ENCODE measurements at regions not wholly inside any gene's neighbourhood (a gene's known extent, or its start where the extent isn't known, plus 50 kb on each side); places are given as distances from the start of the nearest gene placed in this dataset.

- H3K4me3 ChIP-seq (ENCODE audit: insufficient read depth, low read depth, low read length) = no peak overlapping the region
- 0 out of 2 replicates have a peak overlapping the region, but pooled peaks have one; percentile 37 for H3K4ac ChIP-seq (ENCODE audit: low read depth, low read length)
- no peak overlapping the region for H3K9ac ChIP-seq (ENCODE audit: low read depth, low read length)
- in situ Hi-C loops (cut with MboI; ENCODE audit: low sequenced_read_pairs) (loop anchor here (5.0 to 25.0 kb wide), 2 partner anchors 242 to 887 kb away; no protein-coding TSS in a partner anchor), dilution Hi-C loops (cut with HindIII; ENCODE audit: low sequenced_read_pairs, unreplicated experiment) (no loop called here), intact Hi-C loops (cut with micrococcal nuclease) (loop anchor here (1.0 to 10.0 kb wide), 4 partner anchors 216 to 940 kb away; partner anchors contain the start of gene MACIR)
- peak overlapping the region; percentile 28; the same call in 1 of the 2 replicates for H2BK120ac ChIP-seq (ENCODE audit: low read depth, low read length)
- no peak overlapping the region for H3K14ac ChIP-seq (replicated peaks; ENCODE audit: low read depth, low read length)
- ChIA-PET CTCF (interaction anchor here (0.7 to 4.2 kb wide), 7 partner anchors 66 to 281 kb away, joined by 3 to 17 read pairs (median 5); partner anchors contain the start of gene MACIR), POLR2A (ENCODE audit: unreplicated experiment) (no interaction called here)
- no peak overlapping the region for H3K27ac ChIP-seq (ENCODE audit: insufficient read depth, low read length)
- H4K8ac ChIP-seq (ENCODE audit: low read depth in 2 of 2, low read length in 2 of 2) = no peak overlapping the region
- BruUV-seq (replicated peaks) = no TSS peak
- no peaks in the 10 kb centered on the region; the same call in 1 of the 2 replicates for H3K4me1 ChIP-seq (ENCODE audit: control insufficient read depth, insufficient read depth, low read length)
- H2BK20ac ChIP-seq (ENCODE audit: low read depth, low read length) = peak overlapping the region; percentile 66; the same call in 1 of the 2 replicates
- H4K91ac ChIP-seq (ENCODE audit: insufficient read depth, low read depth, low read length) = no peak overlapping the region; the same call in 1 of the 2 replicates
- no peak overlapping the region for H2AK9ac ChIP-seq (replicated peaks; ENCODE audit: low read depth, low read length, poor library complexity)
- no peaks in the 10 kb centered on the region for H3K79me1 ChIP-seq (ENCODE audit: low read depth in 1 of 2, low read length in 2 of 2)
- no peak overlapping the region for H3K23ac ChIP-seq (ENCODE audit: low read depth, low read length)
- H4K20me1 ChIP-seq (ENCODE audit: insufficient read depth, low read length) = no peaks in the 10 kb centered on the region
- no peak overlapping the region for H2AK5ac ChIP-seq (ENCODE audit: low read depth, low read length)
- no peak overlapping the region; the same call in 2 of the 3 replicates for H2BK15ac ChIP-seq (ENCODE audit: low read depth, low read length)
- no peaks in the 10 kb centered on the region for H3K9me3 ChIP-seq (ENCODE audit: control insufficient read depth, insufficient read depth, low read length)
- DNase-seq (no peak), ATAC-seq (ENCODE audit: low read depth) (no peak)
- H2AFZ ChIP-seq (replicated peaks; ENCODE audit: low read length, poor library complexity) = peak overlapping the region; percentile 25
- H3K4me2 ChIP-seq (ENCODE audit: low read depth, low read length) = no peak overlapping the region
- TF ChIP-seq RFX5 (IDR thresholded peaks at IDR 0.05; ENCODE audit: low read depth, low read length) (no peak), FOS (IDR thresholded peaks at IDR 0.05; ENCODE audit: low read depth, low read length) (no peak), CEBPB (IDR thresholded peaks at IDR 0.05; ENCODE audit: low read depth, low read length) (no peak), POLR2A (IDR thresholded peaks at IDR 0.05; ENCODE audit: low read depth, low read length) (no peak)
- H3K36me3 ChIP-seq (ENCODE audit: control insufficient read depth, insufficient read depth, low read length) = no peaks in the 10 kb centered on the region
- no peak overlapping the region for H4K5ac ChIP-seq (ENCODE audit: low read depth, low read length)
- H3K9me1 ChIP-seq (ENCODE audit: insufficient read depth, low read length) = no peaks in the 10 kb centered on the region
- H3K18ac ChIP-seq (ENCODE audit: low read depth, low read length) = no peak overlapping the region
- WGBS, 2 experiments (ENCODE audit: extremely low coverage in 2 of 2, insufficient read length in 1 of 2) = no CpG with 5 or more reads among the region's 1 CpG
- H3K27me3 ChIP-seq (ENCODE audit: control insufficient read depth, insufficient read depth, low read length) = no peaks in the 10 kb centered on the region; the same call in 1 of the 2 replicates
- no peak overlapping the region for H3K56ac ChIP-seq (ENCODE audit: extremely low read depth, insufficient read depth, low read length)
- H2BK5ac ChIP-seq (ENCODE audit: low read depth, low read length, poor library complexity, severe bottlenecking) = no peak overlapping the region
These were observed 87.9 kb downstream of the NUDT12 start for GRCh38 chr5:103474677-103475076.
